ENCODE measurements at regions not wholly inside any gene's neighbourhood (a gene's known extent, or its start where the extent isn't known, plus 50 kb on each side); places are given as distances from the start of the nearest gene placed in this dataset.

DNA sequence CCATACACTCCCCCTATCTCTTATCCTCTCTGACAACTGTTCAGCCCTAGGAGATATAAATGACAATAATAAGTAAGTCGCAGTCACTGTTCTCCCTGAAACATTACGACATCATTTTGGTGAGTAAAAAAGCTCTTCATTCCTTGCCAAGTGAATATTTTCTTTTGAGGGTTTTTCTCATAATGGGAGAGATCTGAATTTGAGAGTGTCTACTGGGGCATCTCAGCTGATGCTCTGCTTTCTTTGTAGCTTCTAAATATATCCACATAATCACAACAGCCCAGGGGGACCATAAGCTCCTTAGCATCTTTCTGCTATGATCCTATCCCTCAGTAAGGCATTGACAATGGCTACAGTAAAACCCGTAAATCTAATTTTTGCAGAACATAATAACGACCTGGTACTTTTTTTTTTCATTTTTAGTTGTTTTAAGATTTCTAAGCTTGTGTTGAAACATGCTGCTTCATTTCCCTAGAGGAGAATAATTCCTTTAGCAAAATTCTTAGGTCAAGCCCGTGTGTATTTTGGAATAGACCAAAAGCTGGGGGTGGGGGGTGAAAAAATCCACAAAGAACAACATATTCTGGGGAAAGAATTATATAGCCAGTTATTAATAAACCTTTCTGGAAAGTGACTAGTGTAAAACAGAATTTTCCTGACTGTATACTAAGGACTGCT, 78.1 kb upstream of the GPM6B start:
- H3K27me3 Mint-ChIP-seq (ENCODE audit: insufficient read depth) = no peaks in the 10 kb centered on the region
- TF ChIP-seq, protein P1, sequence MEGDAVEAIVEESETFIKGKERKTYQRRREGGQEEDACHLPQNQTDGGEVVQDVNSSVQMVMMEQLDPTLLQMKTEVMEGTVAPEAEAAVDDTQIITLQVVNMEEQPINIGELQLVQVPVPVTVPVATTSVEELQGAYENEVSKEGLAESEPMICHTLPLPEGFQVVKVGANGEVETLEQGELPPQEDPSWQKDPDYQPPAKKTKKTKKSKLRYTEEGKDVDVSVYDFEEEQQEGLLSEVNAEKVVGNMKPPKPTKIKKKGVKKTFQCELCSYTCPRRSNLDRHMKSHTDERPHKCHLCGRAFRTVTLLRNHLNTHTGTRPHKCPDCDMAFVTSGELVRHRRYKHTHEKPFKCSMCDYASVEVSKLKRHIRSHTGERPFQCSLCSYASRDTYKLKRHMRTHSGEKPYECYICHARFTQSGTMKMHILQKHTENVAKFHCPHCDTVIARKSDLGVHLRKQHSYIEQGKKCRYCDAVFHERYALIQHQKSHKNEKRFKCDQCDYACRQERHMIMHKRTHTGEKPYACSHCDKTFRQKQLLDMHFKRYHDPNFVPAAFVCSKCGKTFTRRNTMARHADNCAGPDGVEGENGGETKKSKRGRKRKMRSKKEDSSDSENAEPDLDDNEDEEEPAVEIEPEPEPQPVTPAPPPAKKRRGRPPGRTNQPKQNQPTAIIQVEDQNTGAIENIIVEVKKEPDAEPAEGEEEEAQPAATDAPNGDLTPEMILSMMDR (conservative IDR thresholded peaks at IDR 0.05) = no peak

DNA sequence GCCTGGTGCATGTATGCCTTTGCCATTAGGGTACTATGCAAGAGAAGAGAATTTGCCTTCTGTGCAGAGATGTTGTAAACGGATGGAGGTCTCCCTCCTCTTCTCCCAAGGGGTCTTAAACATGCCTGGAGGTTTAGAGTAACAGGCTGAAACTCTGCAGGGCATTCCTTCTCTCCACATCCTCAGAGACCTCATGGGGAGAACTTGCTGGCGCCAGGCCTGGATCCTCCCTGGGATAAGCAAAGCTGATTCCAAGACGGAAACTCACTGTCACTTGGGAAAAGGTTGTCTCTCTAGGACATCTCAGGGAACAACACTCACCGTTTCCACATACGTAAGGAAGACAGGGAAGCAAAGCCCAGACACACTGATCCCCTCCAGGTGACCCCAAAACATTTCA, 76.9 kb upstream of the GPM6B start:
- no peak for DNase-seq
- no peaks in the 10 kb centered on the region for H3K9me3 ChIP-seq (ENCODE audit: control insufficient read depth, low read length)
- TF ChIP-seq, protein P1 (conservative IDR thresholded peaks at IDR 0.05) = no peak
- H3K4me1 ChIP-seq (ENCODE audit: control insufficient read depth, insufficient read depth, low read length) = no peaks in the 10 kb centered on the region
- H3K27me3 ChIP-seq (ENCODE audit: control insufficient read depth, insufficient read depth, low read length, poor library complexity, severe bottlenecking) = no peaks in the 10 kb centered on the region
- Mint-ChIP-seq H3K4me3 (no peak overlapping the region), H3K9me3 (peaks cover 52% of the 10 kb centered on the region), H3K27ac (no peak overlapping the region), H3K27me3 (ENCODE audit: insufficient read depth) (no peaks in the 10 kb centered on the region), H3K36me3 (ENCODE audit: low read depth) (no peaks in the 10 kb centered on the region), H3K4me1 (peaks cover 17% of the 10 kb centered on the region)
- no peak overlapping the region for H3K27ac ChIP-seq (ENCODE audit: low read depth, low read length)
- no peak overlapping the region for H3K9ac ChIP-seq (ENCODE audit: extremely low read depth, low read length, poor library complexity, severe bottlenecking)
- no peak overlapping the region for H3K4me3 ChIP-seq (ENCODE audit: low read length)
- WGBS, 2 experiments (ENCODE audit: insufficient coverage in 1 of 2, insufficient read length in 1 of 2) = 78 to 93% methylated on average over 3 to 5 of the region's 5 CpGs
- H3K36me3 ChIP-seq (ENCODE audit: control insufficient read depth, insufficient read depth, low read length) = peaks cover 3% of the 10 kb centered on the region

More for the DNA sequence above, 78.1 kb upstream of the GPM6B start:
- Histone ChIP-seq H3K4me1 (ENCODE audit: control insufficient read depth, insufficient read depth, low read length) (no peaks in the 10 kb centered on the region), H3K4me3 (ENCODE audit: low read length) (no peak overlapping the region), H3K9me3 (ENCODE audit: control insufficient read depth, low read length) (no peaks in the 10 kb centered on the region), H3K36me3 (ENCODE audit: control insufficient read depth, insufficient read depth, low read length) (peaks cover 3% of the 10 kb centered on the region), H3K27ac (ENCODE audit: low read depth, low read length) (no peak overlapping the region), H3K9ac (ENCODE audit: extremely low read depth, low read length, poor library complexity, severe bottlenecking) (no peak overlapping the region), H3K27me3 (ENCODE audit: control insufficient read depth, insufficient read depth, low read length, poor library complexity, severe bottlenecking) (no peaks in the 10 kb centered on the region)
- Mint-ChIP-seq H3K4me1 (peaks cover 15% of the 10 kb centered on the region), H3K36me3 (ENCODE audit: low read depth) (no peaks in the 10 kb centered on the region), H3K27ac (no peak overlapping the region), H3K4me3 (no peak overlapping the region), H3K9me3 (peaks cover 49% of the 10 kb centered on the region)
- no peak for DNase-seq
- 100% methylated on average over 5 of the region's 5 CpGs; no CpG with 5 or more reads in 1 of the 2 experiments for WGBS, 2 experiments (ENCODE audit: insufficient coverage in 1 of 2, insufficient read length in 1 of 2)

DNA sequence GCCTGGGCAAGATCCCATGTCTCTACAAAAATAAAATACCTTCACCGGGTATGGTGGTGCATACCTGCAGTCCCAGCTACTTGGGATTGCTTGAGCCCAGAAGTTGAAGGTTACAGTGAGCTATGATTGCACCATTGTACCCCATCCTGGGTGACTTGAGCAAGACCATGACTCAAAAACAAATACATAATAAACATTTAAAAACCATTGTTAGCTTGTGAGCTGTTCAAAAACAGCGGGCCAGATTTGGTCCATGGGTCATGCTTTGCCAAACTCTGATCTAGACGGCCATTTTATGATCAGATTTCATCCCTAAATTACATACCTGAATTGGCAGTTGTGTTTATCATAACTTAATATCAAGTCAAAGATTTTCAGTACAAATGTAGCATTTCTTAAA, 76.0 kb upstream of the GPM6B start:
- H3K27ac ChIP-seq (ENCODE audit: low read depth, low read length) = no peak overlapping the region
- Mint-ChIP-seq H3K4me3 (no peak overlapping the region), H3K27ac (no peak overlapping the region), H3K4me1 (peaks cover 21% of the 10 kb centered on the region), H3K9me3 (peaks cover 47% of the 10 kb centered on the region), H3K36me3 (ENCODE audit: low read depth) (no peaks in the 10 kb centered on the region), H3K27me3 (ENCODE audit: insufficient read depth) (no peaks in the 10 kb centered on the region)
- no peak overlapping the region for H3K9ac ChIP-seq (ENCODE audit: extremely low read depth, low read length, poor library complexity, severe bottlenecking)
- DNase-seq = no peak
- H3K36me3 ChIP-seq (ENCODE audit: control insufficient read depth, insufficient read depth, low read length) = no peaks in the 10 kb centered on the region
- 98% methylated on average over 3 of the region's 3 CpGs; no CpG with 5 or more reads in 1 of the 2 experiments for WGBS, 2 experiments (ENCODE audit: insufficient coverage in 1 of 2, insufficient read length in 1 of 2)
- H3K9me3 ChIP-seq (ENCODE audit: control insufficient read depth, low read length) = no peaks in the 10 kb centered on the region
- no peaks in the 10 kb centered on the region for H3K4me1 ChIP-seq (ENCODE audit: control insufficient read depth, insufficient read depth, low read length)
- H3K4me3 ChIP-seq (ENCODE audit: low read length) = no peak overlapping the region
- no peaks in the 10 kb centered on the region for H3K27me3 ChIP-seq (ENCODE audit: control insufficient read depth, insufficient read depth, low read length, poor library complexity, severe bottlenecking)
- TF ChIP-seq, protein P1 (conservative IDR thresholded peaks at IDR 0.05) = no peak

Data from endodermal cell (in vitro differentiated cells).